ENCODE measurements at regions not wholly inside any gene's neighbourhood (a gene's known extent, or its start where the extent isn't known, plus 50 kb on each side); places are given as distances from the start of the nearest gene placed in this dataset.
"Not testable (repeated sequence)": the region's sequence is repeated elsewhere in the genome, so short reads cannot be mapped to it uniquely, and the experiment has no call there.

- TF ChIP-seq POLR2A (IDR thresholded peaks at IDR 0.05) (no peak), EP300 (IDR thresholded peaks at IDR 0.05) (no peak), POLR2AphosphoS5 (IDR thresholded peaks at IDR 0.05) (no peak)
- 73 to 83% (median 77%) methylated on average over 4 of the region's 4 CpGs for WGBS, 5 donors
- Histone ChIP-seq H3K4me1 (no peaks in the 10 kb centered on the region), H3K27me3 (no peaks in the 10 kb centered on the region), H3K4me3 (no peak overlapping the region), H3K9me3 (peaks cover 0 to 9% (median 2%) of the 10 kb centered on the region in 4 donors), H3K27ac (no peak overlapping the region), H3K36me3 (no peaks in the 10 kb centered on the region)
- DNase-seq = peak in 1 of 2 donors; percentile 18
- intact Hi-C loops (cut with DNase I; ENCODE audit: low total_unique reads) = no loop called here
Measured at GRCh38 chr5:19270153-19270552, 717.8 kb downstream of the CDH18 start.

GRCh38 chr5:19274578-19274977, 713.4 kb downstream of the CDH18 start:
- intact Hi-C loops (cut with DNase I; ENCODE audit: low total_unique reads) = no loop called here
- no peak for DNase-seq
- Histone ChIP-seq H3K4me3 (no peak overlapping the region), H3K9me3 (peaks cover 0 to 43% (median 13%) of the 10 kb centered on the region in 4 donors), H3K36me3 (no peaks in the 10 kb centered on the region), H3K4me1 (no peaks in the 10 kb centered on the region), H3K27ac (no peak overlapping the region), H3K27me3 (no peaks in the 10 kb centered on the region)
- 72 to 78% (median 75%) methylated on average over 3 of the region's 3 CpGs for WGBS, 5 donors
- TF ChIP-seq POLR2A (IDR thresholded peaks at IDR 0.05) (no peak), POLR2AphosphoS5 (IDR thresholded peaks at IDR 0.05) (no peak)

- WGBS, 5 donors = 90 to 94% (median 91%) methylated on average over 3 of the region's 3 CpGs
Measured at GRCh38 chr5:19285286-19285685, 702.7 kb downstream of the CDH18 start.

DNA sequence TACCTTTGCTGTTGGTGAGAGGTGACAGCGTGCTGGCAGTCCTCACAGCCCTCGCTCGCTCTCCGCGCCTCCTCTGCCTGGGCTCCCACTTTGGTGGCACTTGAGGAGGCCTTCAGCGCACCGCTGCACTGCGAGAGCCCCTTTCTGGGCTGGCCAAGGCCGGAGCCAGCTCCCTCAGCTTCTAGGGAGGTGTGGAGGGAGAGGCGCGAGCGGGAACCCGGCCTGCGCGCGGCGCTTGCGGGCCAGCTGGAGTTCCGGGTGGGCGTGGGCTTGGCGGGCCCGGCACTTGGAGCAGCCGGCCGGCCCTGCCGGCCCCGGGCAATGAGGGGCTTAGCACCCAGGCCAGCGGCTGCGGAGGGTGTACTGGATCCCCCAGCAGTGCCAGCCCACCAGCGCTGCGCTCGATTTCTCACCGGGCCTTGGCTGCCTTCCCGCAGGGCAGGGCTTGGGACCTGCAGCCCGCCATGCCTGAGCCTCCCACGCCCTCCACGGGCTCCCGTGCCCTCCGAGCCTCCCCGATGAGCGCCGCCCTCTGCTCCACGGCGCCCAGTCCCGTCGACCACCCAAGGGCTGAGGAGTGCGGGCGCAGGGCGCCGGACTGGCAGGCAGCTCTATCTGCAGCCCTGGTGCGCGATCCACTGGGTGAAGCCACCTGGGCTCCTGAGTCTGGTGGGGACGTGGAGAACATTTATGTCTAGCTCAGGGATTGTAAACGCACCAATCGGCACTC, 700.3 kb downstream of the CDH18 start:
- intact Hi-C loops (cut with DNase I; ENCODE audit: low total_unique reads); DNase-seq; H3K36me3 ChIP-seq; H3K27me3 ChIP-seq; H3K4me3 ChIP-seq; H3K4me1 ChIP-seq; H3K27ac ChIP-seq: not testable (repeated sequence)
- WGBS, 5 donors = 92 to 94% (median 94%) methylated on average over 35 to 52 of the region's 54 CpGs
- peaks cover 0 to 37% (median 17%) of the 10 kb centered on the region in 4 donors for H3K9me3 ChIP-seq

More at GRCh38 chr5:19285286-19285685, 702.7 kb downstream of the CDH18 start:
- H3K36me3 ChIP-seq = no peaks in the 10 kb centered on the region
- no peaks in the 10 kb centered on the region for H3K4me1 ChIP-seq
- no peak overlapping the region for H3K4me3 ChIP-seq
- no peak overlapping the region for H3K27ac ChIP-seq
- TF ChIP-seq CTCF (IDR thresholded peaks at IDR 0.05) (no peak), EP300 (IDR thresholded peaks at IDR 0.05) (no peak), POLR2AphosphoS5 (IDR thresholded peaks at IDR 0.05) (no peak), POLR2A (IDR thresholded peaks at IDR 0.05) (no peak)
- intact Hi-C loops (cut with DNase I; ENCODE audit: low total_unique reads) = no loop called here
- DNase-seq = no peak
- H3K27me3 ChIP-seq = no peaks in the 10 kb centered on the region
- H3K9me3 ChIP-seq = peaks cover 0 to 37% (median 17%) of the 10 kb centered on the region in 4 donors

- H3K27ac ChIP-seq; H3K27me3 ChIP-seq; H3K4me1 ChIP-seq; H3K36me3 ChIP-seq; H3K4me3 ChIP-seq; DNase-seq; intact Hi-C loops (cut with DNase I; ENCODE audit: low total_unique reads): not testable (repeated sequence)
- peaks cover 0 to 38% (median 17%) of the 10 kb centered on the region in 4 donors for H3K9me3 ChIP-seq
- 82 to 92% (median 85%) methylated on average over 8 of the region's 8 CpGs for WGBS, 5 donors
Measured at GRCh38 chr5:19288311-19288710, 699.7 kb downstream of the CDH18 start.

- Histone ChIP-seq H3K4me1 (no peaks in the 10 kb centered on the region), H3K27ac (no peak overlapping the region), H3K36me3 (no peaks in the 10 kb centered on the region), H3K9me3 (no peaks in the 10 kb centered on the region), H3K4me3 (no peak overlapping the region), H3K27me3 (no peaks in the 10 kb centered on the region)
- WGBS, 5 donors = 42 to 58% (median 52%) methylated on average over 2 of the region's 2 CpGs
- no peak for DNase-seq
- intact Hi-C loops (cut with DNase I; ENCODE audit: low total_unique reads) = no loop called here
- TF ChIP-seq POLR2A (IDR thresholded peaks at IDR 0.05) (no peak), CTCF (IDR thresholded peaks at IDR 0.05) (no peak), EP300 (IDR thresholded peaks at IDR 0.05) (no peak), POLR2AphosphoS5 (IDR thresholded peaks at IDR 0.05) (no peak)
Measured at GRCh38 chr5:19297934-19298333, 690.1 kb downstream of the CDH18 start.
